ENCODE measurements at regions not wholly inside any gene's neighbourhood (a gene's known extent, or its start where the extent isn't known, plus 50 kb on each side); places are given as distances from the start of the nearest gene placed in this dataset.

DNA sequence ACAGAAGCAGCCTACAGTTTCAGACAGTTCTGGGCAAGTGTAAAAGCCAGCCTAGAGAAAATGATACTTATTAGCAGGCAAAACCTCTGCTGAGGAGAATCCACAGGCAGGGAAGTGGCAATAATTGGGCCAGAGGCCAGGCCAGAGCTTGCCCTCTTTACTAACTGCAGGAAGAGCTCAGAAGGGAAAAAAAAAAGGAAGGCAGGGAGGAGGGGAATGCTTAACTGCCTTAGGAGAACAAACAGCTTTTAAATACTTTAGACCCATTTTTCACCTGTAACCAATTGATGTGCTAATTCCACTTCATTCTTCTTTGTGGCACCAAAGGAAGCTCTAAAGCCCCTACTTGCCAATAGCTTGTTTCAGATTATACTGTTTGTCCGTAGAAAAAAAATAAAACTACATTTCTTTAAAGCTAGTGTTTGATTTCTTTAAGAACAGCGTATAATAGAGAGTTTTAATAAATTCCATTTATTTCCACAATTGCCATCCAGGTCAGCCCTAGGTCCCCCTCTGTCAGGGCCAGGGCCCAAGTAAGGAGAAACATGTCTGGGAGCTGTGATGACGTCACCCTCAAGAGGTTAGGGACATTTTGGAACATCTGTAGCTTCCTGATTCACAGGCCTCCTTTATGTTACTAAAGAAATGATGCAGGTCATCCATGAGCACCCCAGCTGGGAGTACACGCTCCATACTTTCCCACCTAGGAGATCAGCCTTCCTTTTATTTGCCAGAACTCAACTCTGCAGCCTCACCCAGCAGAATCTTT, 384.3 kb downstream of the CDC5L start:
- no peak for DNase-seq

DNA sequence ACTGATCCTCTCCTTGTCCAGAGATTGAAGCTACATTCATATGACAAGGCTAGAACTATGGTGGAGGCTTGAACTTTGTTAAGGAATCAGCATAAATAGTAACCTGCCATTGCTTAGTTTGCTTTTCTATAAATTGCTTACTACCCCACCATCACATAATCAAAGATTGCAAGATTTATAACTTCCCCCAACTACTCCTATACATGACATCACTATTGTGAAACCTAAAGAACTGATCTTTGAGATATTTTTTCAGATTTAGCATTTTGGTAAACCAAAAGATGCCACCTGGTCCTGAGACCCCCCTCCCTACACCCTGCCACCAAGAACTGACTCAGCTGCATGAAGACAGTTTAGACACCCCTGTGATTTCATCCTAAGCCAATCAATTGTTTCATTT, 385.3 kb downstream of the CDC5L start:
- no peak for DNase-seq

DNA sequence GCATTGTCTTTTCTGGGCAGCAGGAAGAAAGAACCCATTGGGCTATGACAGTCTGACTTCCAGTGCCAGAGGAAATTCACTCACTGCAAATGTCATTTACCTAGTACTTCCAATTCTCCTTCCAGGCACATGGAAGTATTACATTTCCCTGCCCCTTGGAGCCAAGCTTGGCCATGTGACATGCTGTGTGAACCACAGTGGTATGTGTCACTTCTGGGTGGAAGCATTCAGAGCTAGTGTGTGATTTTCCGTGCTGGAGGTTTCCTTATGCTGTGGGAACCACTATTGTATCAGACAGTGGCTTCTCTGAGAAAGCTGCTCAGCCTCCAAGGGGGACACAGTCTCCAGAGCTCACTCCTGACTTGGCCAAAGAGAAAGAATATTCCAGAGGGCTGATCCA, 387.6 kb downstream of the CDC5L start:
- no peak for DNase-seq

DNA sequence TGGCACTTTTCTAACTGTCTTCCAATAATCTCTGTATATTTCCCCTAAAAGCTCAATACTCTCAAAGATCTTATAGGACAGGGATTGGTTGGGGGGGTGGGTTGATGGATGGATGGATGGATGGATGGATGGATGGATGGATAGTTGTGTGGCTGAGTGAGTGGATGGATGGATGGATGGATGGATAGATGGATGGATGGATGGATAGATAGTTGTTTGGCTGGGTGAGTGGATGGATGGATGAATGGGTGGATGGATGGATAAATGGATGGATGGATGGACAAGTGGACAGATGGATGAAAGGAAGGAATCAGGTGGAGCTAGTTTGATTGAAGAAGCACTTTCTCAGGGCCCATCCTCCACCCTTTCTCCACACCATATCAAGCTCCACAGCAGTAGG, 388.8 kb downstream of the CDC5L start:
- DNase-seq, result no peak

DNA sequence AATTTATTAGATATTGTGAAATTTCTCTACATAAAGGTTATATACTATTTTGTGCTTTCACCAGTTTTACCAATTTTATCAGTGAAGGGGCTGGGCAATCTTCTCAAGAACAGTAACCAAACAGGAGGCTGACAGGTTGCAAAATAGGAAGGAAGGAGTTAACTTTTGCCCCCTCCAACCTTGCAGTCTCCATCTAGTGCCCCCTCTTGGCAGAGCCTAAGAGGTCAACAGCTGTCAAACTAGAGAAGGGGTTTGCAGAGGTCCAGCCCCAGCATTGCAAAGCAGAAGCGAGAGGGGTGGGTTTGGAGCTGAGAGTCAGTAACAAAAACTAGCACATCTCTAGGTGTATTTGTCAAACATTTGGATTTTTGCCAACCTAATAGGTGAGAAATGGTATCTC, 391.0 kb downstream of the CDC5L start:
- no peak for DNase-seq

Measured in activated naive CD4-positive, alpha-beta T cell treated with anti-CD3 and anti-CD28 coated beads, Interleukin-2, amount 50 U/mL, for 16 hours (primary cell).